GM19328 (cell line): ENCODE measurements at regions not wholly inside any gene's neighbourhood (a gene's known extent, or its start where the extent isn't known, plus 50 kb on each side); places are given as distances from the start of the nearest gene placed in this dataset.

Experiments
- ATAC-seq: cut with Tn5 transposase; IDR thresholded peaks from one replicate; pipeline ENCODE4 v1.9.1; 2021; ENCODE audit warnings: mild to moderate bottlenecking, moderate library complexity; ENCODE audit not compliant: unreplicated experiment

GRCh38 chr3:82054849-82055248 lies 293.4 kb upstream of the GBE1 start:
- ATAC-seq: no peak

- no peak for ATAC-seq
Measured at GRCh38 chr3:82053236-82053635, 291.8 kb upstream of the GBE1 start.

GRCh38 chr3:82050382-82050781 lies 288.9 kb upstream of the GBE1 start:
- ATAC-seq: no peak

GRCh38 chr3:82048711-82049110 lies 287.3 kb upstream of the GBE1 start:
- ATAC-seq: no peak

GRCh38 chr3:82044930-82045705 lies 283.7 kb upstream of the GBE1 start:
- no peak for ATAC-seq

GRCh38 chr3:82038556-82038955 lies 277.1 kb upstream of the GBE1 start:
- ATAC-seq: no peak

- ATAC-seq: no peak
Measured at GRCh38 chr3:82033186-82033585, 271.7 kb upstream of the GBE1 start.

- ATAC-seq: no peak
Measured at GRCh38 chr3:82031596-82031995, 270.2 kb upstream of the GBE1 start.

- ATAC-seq: no peak
Measured at GRCh38 chr3:82030916-82031315, 269.5 kb upstream of the GBE1 start.

GRCh38 chr3:82022836-82023235 lies 261.4 kb upstream of the GBE1 start:
- no peak for ATAC-seq

- ATAC-seq: no peak
Measured at GRCh38 chr3:82020282-82020681, 258.8 kb upstream of the GBE1 start.

GRCh38 chr3:82015241-82015640 lies 253.8 kb upstream of the GBE1 start:
- ATAC-seq: no peak

GRCh38 chr3:82012775-82013174 lies 251.3 kb upstream of the GBE1 start:
- no peak for ATAC-seq

GRCh38 chr3:82011336-82011735 lies 249.9 kb upstream of the GBE1 start:
- ATAC-seq: no peak

- no peak for ATAC-seq
Measured at GRCh38 chr3:82005266-82005665, 243.8 kb upstream of the GBE1 start.

GRCh38 chr3:82004266-82004665 lies 242.8 kb upstream of the GBE1 start:
- ATAC-seq: no peak

- ATAC-seq: no peak
Measured at GRCh38 chr3:82002986-82003642, 241.7 kb upstream of the GBE1 start.

GRCh38 chr3:82002491-82002890 lies 241.0 kb upstream of the GBE1 start:
- ATAC-seq: no peak

- ATAC-seq: no peak
Measured at GRCh38 chr3:82001276-82001923, 240.0 kb upstream of the GBE1 start.

GRCh38 chr3:82000773-82001172 lies 239.3 kb upstream of the GBE1 start:
- no peak for ATAC-seq

- no peak for ATAC-seq
Measured at GRCh38 chr3:82000350-82000749, 238.9 kb upstream of the GBE1 start.

GRCh38 chr3:81998907-81999306 lies 237.5 kb upstream of the GBE1 start:
- no peak for ATAC-seq
